GM12875 (cell line): ENCODE measurements at regions not wholly inside any gene's neighbourhood (a gene's known extent, or its start where the extent isn't known, plus 50 kb on each side); places are given as distances from the start of the nearest gene placed in this dataset.

Experiments
- H3K4me3 ChIP-seq: one replicate; pipeline ENCODE4 v1.5.1; 2011; ENCODE audit warnings: low read depth, low read length, control low read depth
- TF ChIP-seq, protein P1 (sequence below): IDR thresholded peaks from 2 replicates; pipeline ENCODE4 v1.5.1; 2011; ENCODE audit warnings: low read depth, mild to moderate bottlenecking, control low read depth, inconsistent platforms, low read length, moderate library complexity, borderline replicate concordance; ENCODE audit not compliant: insufficient read depth

DNA sequence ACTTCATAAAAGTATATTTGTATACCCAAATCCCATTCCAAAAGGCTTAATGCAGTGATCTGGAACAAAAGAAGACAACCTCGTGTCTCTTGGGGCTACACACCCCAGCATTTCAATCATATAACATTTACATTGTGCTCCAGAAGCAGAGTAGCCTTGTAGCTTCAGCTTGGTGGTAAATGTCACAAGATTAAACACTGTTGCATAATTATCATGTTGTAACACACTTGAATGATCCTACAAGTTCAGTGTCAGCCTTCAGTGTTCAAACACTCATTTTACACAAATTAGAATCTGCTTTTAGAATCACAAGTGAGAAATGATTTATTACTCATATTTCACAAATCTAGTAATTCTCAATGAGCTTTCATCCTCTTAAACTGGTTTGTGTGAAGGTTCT is 122.6 kb downstream of the CNTN3 start:
- TF ChIP-seq, protein P1, sequence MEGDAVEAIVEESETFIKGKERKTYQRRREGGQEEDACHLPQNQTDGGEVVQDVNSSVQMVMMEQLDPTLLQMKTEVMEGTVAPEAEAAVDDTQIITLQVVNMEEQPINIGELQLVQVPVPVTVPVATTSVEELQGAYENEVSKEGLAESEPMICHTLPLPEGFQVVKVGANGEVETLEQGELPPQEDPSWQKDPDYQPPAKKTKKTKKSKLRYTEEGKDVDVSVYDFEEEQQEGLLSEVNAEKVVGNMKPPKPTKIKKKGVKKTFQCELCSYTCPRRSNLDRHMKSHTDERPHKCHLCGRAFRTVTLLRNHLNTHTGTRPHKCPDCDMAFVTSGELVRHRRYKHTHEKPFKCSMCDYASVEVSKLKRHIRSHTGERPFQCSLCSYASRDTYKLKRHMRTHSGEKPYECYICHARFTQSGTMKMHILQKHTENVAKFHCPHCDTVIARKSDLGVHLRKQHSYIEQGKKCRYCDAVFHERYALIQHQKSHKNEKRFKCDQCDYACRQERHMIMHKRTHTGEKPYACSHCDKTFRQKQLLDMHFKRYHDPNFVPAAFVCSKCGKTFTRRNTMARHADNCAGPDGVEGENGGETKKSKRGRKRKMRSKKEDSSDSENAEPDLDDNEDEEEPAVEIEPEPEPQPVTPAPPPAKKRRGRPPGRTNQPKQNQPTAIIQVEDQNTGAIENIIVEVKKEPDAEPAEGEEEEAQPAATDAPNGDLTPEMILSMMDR: no peak
- no peak overlapping the region for H3K4me3 ChIP-seq

DNA sequence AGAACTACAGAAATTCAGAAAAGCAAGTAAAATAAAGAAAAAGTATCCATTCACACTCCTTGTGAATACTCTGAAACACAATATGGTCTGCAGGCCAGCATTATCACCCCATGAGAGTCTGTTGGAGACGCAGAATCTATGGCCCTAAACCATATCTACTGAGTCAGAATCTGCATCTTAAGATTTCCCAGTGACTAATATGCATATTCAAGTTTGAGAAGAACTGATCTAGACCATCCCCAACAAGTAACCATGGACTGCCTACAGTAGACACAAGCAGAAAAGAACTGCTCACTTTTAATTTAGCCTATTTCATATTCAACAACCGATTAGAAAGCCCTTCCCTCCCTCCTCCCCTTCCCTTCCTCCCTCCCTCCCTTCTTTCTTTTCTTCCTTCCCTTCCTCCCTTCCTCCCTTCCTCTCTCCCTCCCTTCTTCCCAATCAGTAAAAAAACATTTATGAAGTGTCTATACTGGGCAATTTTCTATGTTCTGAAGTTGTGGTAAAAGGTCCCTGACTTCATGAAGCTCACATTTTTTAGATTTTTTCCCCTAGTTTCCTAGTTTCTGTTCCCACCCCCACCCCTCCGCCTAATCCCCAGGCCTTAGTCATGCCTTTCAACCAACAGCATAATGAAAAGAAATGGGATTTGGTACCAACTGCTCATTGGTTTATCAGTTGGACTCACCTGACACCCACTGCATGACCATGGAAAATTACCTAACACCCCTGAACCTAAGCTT is 125.2 kb downstream of the CNTN3 start:
- H3K4me3 ChIP-seq: no peak overlapping the region
- TF ChIP-seq, protein P1: no peak

DNA sequence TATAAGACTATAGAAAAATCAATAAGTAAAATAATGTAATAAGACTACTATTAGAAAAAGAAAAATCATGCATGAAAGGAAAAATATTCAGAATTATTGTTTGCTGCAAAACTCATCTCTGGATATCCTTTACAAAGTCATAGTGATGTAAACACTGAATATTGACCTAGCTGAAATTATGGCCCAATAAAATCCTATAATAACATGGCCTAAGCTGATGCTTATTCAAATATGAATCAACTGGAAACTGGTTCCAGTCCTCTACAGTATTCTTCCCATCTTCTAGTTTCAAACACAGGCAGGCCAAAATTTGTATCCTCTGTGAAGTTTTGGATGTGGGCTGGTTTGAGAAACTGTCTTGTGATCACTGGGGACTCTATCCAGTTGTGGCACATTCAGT is 134.5 kb downstream of the CNTN3 start:
- H3K4me3 ChIP-seq: no peak overlapping the region
- TF ChIP-seq, protein P1: no peak

DNA sequence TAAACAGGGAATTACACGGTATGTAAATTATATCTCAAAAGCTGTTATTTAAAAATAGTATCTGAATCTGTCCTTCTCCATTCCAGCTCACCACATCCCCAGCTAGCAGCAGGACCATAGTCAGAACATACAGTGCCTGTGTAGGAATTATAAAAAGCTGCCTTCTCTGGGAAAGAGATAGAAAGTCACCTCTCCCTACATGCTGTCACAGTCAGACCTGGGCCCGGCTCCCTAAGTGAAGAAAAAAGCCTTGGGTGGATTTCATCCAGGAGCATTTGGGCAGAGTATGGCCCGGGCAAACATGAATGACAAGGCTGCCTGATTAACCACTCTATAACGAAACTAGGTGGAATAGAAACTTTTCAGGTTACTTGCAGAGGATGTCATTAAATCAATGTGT is 144.1 kb downstream of the CNTN3 start:
- TF ChIP-seq, protein P1: no peak
- H3K4me3 ChIP-seq: no peak overlapping the region

DNA sequence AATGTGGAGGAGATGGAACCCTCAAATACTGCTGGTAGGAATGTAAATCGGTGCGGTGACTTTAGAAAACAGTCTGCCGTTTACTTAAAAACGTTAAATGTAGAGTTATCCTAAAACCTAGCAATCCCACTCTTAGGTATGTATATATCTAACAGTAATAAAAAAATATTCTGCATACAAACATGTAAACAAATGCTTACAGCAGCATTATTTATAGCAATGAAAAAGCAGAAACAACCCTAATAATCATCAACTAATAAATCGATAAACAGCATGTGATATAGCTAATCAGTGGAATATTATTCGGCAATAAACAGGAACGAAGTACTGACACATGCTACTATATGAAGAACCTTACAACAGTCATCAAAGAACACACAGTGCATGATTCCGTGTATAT is 144.7 kb downstream of the CNTN3 start:
- TF ChIP-seq, protein P1: no peak
- no peak overlapping the region for H3K4me3 ChIP-seq

DNA sequence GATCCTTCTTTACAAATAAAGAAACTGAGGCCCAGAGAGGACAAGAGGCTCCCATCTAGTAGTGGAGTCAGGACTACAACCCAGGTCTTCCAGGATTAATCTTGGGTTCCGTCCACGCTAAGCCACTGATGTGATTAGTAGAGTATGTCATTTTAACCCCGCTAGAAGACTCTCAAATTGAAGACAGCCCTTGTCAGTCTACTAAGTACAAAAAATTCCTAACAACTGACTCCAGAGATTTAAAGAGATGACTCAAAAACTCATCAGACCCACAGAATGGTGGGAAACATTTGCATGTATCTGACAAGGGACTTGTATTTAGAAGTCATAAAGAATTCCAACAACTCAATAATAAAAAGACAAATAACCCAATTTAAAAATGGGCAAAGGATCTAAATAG is 145.3 kb downstream of the CNTN3 start:
- TF ChIP-seq, protein P1: no peak
- no peak overlapping the region for H3K4me3 ChIP-seq

DNA sequence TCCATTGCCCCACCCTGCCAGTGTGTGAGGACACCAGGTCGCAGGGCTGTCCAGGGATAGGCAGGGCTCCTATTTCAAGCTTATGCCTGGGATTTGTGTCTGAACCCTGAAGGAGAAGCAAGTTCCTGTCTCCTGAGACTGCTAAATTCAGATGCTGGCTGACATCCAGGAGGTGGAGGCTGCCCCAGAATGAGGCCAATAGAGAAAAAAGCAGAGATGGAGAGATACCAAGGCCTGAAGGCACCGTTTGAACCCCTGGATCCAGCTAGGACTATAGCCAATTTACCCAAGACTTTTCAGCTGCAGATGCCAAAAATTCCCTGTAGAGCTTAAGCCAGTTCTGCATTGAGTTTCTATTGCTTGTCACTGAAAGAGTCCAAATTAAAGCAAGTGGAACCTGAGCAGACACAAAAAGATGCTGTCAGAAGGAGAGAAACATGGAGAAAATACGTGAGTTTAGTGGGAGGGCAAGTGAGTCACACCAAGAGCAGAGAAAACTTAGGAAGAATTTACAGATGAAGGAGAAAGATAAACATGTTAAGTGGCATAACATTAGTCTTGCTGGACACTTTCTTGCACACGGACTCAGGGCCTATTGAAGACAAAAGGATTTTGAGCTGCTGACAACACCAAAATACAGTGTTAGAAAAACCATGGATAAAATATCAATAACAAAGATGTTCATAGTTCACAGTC is 148.6 kb downstream of the CNTN3 start:
- H3K4me3 ChIP-seq: no peak overlapping the region
- TF ChIP-seq, protein P1: no peak
